ENCODE measurements at regions not wholly inside any gene's neighbourhood (a gene's known extent, or its start where the extent isn't known, plus 50 kb on each side); places are given as distances from the start of the nearest gene placed in this dataset.

DNA sequence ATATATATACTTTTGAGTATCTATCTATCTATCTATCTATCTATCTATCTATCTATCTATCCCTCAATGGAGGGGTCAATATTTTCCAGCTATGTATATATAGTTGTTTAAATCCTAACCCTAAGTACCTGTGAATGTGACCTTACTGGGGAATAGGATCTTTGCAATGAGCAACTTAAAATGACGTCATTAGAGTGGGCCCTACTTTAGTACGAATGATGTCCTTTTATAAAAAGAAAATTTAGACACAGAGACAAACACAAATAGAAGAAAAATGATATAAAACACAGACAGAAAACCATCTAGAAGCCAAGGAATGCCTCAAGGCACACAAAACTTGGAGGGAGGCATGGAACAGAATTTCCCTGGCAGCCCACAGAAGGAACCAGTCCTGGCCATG, 2283.7 kb downstream of the NCAM2 start:
- no peaks in the 10 kb centered on the region for H3K4me1 ChIP-seq
- H3K36me3 ChIP-seq (replicated peaks) = no peaks in the 10 kb centered on the region
- no peaks in the 10 kb centered on the region for H3K27me3 ChIP-seq (ENCODE audit: low read depth)
- in situ Hi-C loops (cut with MboI; ENCODE audit: low sequenced_read_pairs) = no loop called here
- no peak overlapping the region for H3K4me3 ChIP-seq
- DNase-seq (ENCODE audit: low spot score in 2 of 2) = no peak
- no peaks in the 10 kb centered on the region for H3K9me3 ChIP-seq

DNA sequence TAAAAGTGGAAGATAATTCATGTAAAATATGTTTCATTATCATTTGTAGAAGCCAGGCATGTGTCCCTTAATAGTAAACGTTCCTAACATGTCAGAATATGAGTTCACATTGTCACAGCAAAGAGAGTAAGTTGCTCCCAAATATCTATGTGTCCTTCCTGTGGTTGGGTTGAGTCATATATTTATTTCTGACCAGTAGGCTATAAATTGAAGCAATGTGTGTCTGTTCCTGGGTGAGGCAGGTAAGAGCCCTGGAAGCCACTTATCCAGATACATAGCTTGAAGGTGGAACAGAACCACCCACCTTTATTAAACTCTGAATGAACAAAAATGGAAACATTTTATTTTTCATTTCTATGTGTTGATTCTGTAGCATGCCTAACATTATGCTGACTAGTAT, 2251.6 kb downstream of the NCAM2 start:
- Histone ChIP-seq H3K4me3 (no peak overlapping the region), H3K36me3 (replicated peaks) (no peaks in the 10 kb centered on the region), H3K4me1 (no peaks in the 10 kb centered on the region), H3K9me3 (no peaks in the 10 kb centered on the region), H3K27me3 (ENCODE audit: low read depth) (no peaks in the 10 kb centered on the region)
- in situ Hi-C loops (cut with MboI; ENCODE audit: low sequenced_read_pairs) = no loop called here
- no peak for DNase-seq (ENCODE audit: low spot score in 2 of 2)

- Histone ChIP-seq H3K4me1 (no peaks in the 10 kb centered on the region; the same call in 1 of the 2 replicates), H3K9me3 (no peaks in the 10 kb centered on the region), H3K4me3 (no peak overlapping the region), H3K27me3 (ENCODE audit: low read depth) (no peaks in the 10 kb centered on the region), H3K36me3 (replicated peaks) (no peaks in the 10 kb centered on the region)
- in situ Hi-C loops (cut with MboI; ENCODE audit: low sequenced_read_pairs) = no loop called here
- no peak for DNase-seq (ENCODE audit: low spot score in 2 of 2)
Observed at GRCh38 chr21:23247334-23247733, 2249.1 kb downstream of the NCAM2 start.

GRCh38 chr21:23245255-23245654, 2247.0 kb downstream of the NCAM2 start:
- H3K4me3 ChIP-seq = no peak overlapping the region
- no peaks in the 10 kb centered on the region for H3K27me3 ChIP-seq (ENCODE audit: low read depth)
- no peak for DNase-seq (ENCODE audit: low spot score in 2 of 2)
- no peaks in the 10 kb centered on the region; the same call in 1 of the 2 replicates for H3K4me1 ChIP-seq
- in situ Hi-C loops (cut with MboI; ENCODE audit: low sequenced_read_pairs) = no loop called here
- no peaks in the 10 kb centered on the region for H3K9me3 ChIP-seq
- H3K36me3 ChIP-seq (replicated peaks) = no peaks in the 10 kb centered on the region

DNA sequence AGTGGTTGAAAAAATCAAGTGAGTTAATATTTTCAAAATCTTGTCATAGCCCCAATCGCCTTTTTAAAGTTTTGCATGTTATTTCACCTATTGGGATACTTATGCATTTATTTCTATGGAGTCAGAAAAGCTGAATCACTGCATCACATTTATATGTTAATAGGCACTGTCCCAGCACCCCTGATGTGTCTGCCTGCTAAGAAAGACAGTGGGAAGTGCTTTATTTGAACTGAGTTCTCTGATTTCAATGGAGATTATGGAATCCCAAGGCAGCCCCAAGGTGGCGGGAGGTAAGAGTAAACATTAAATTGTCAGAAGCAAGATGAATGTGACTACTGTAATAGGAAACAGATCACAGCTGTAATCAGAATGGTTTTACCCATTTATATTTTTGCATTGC, 2225.7 kb downstream of the NCAM2 start:
- H3K9me3 ChIP-seq = no peaks in the 10 kb centered on the region
- H3K4me1 ChIP-seq = peaks cover 2% of the 10 kb centered on the region
- H3K27me3 ChIP-seq (ENCODE audit: low read depth) = no peaks in the 10 kb centered on the region
- H3K4me3 ChIP-seq = no peak overlapping the region
- in situ Hi-C loops (cut with MboI; ENCODE audit: low sequenced_read_pairs) = no loop called here
- H3K36me3 ChIP-seq (replicated peaks) = no peaks in the 10 kb centered on the region
- peak; percentile 37 to 66 for DNase-seq (ENCODE audit: low spot score in 2 of 2)

- H3K4me3 ChIP-seq = no peak overlapping the region
- no peaks in the 10 kb centered on the region for H3K36me3 ChIP-seq (replicated peaks)
- H3K27me3 ChIP-seq (ENCODE audit: low read depth) = no peaks in the 10 kb centered on the region
- DNase-seq (ENCODE audit: low spot score in 2 of 2) = no peak
- H3K9me3 ChIP-seq = no peaks in the 10 kb centered on the region
- in situ Hi-C loops (cut with MboI; ENCODE audit: low sequenced_read_pairs) = no loop called here
- H3K4me1 ChIP-seq = peaks cover 2% of the 10 kb centered on the region
Observed at GRCh38 chr21:23218667-23219066, 2220.5 kb downstream of the NCAM2 start.

GRCh38 chr21:23217597-23217996, 2219.4 kb downstream of the NCAM2 start:
- in situ Hi-C loops (cut with MboI; ENCODE audit: low sequenced_read_pairs) = no loop called here
- no peaks in the 10 kb centered on the region; the same call in 1 of the 2 replicates for H3K9me3 ChIP-seq
- H3K4me3 ChIP-seq = no peak overlapping the region
- no peaks in the 10 kb centered on the region for H3K36me3 ChIP-seq (replicated peaks)
- no peak for DNase-seq (ENCODE audit: low spot score in 2 of 2)
- no peaks in the 10 kb centered on the region for H3K27me3 ChIP-seq (ENCODE audit: low read depth)
- no peaks in the 10 kb centered on the region for H3K4me1 ChIP-seq

- Histone ChIP-seq H3K4me3 (no peak overlapping the region), H3K27me3 (ENCODE audit: low read depth) (no peaks in the 10 kb centered on the region), H3K36me3 (replicated peaks) (no peaks in the 10 kb centered on the region), H3K4me1 (no peaks in the 10 kb centered on the region), H3K9me3 (peaks cover 2% of the 10 kb centered on the region)
- in situ Hi-C loops (cut with MboI; ENCODE audit: low sequenced_read_pairs) = no loop called here
- no peak for DNase-seq (ENCODE audit: low spot score in 2 of 2)
Observed at GRCh38 chr21:23215261-23215660, 2217.1 kb downstream of the NCAM2 start.
